GM21423 (cell line): ENCODE measurements at regions not wholly inside any gene's neighbourhood (a gene's known extent, or its start where the extent isn't known, plus 50 kb on each side); places are given as distances from the start of the nearest gene placed in this dataset.
"Not testable (repeated sequence)": the region's sequence is repeated elsewhere in the genome, so short reads cannot be mapped to it uniquely, and the experiment has no call there.

Experiments used
- ATAC-seq: cut with Tn5 transposase; IDR thresholded peaks from one replicate; pipeline ENCODE4 v1.9.1; 2021; ENCODE audit warnings: mild to moderate bottlenecking, moderate library complexity; ENCODE audit not compliant: unreplicated experiment

- no peak for ATAC-seq
Measured at GRCh38 chr3:17847156-17847555, 104.7 kb upstream of the TBC1D5 start.

DNA sequence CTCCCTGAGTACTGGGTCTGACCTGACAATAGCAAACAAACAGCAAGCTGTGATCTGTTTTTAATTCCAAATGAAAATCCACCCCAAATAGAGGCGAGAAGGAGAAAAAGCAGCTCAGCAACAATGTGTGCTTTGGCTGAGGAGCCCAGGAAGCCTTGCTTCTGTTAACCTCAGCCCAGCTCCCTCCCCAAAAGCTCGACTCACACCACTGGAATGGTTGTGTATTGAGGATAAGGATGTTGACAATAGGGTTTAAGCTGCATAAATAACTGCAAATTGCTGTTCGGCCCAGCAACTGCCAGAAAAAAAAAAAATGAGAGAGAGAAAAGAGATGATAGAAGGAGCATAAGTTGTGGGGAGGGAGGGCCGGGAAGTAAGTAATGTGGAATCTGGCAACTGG lies 104.0 kb upstream of the TBC1D5 start:
- no peak for ATAC-seq

DNA sequence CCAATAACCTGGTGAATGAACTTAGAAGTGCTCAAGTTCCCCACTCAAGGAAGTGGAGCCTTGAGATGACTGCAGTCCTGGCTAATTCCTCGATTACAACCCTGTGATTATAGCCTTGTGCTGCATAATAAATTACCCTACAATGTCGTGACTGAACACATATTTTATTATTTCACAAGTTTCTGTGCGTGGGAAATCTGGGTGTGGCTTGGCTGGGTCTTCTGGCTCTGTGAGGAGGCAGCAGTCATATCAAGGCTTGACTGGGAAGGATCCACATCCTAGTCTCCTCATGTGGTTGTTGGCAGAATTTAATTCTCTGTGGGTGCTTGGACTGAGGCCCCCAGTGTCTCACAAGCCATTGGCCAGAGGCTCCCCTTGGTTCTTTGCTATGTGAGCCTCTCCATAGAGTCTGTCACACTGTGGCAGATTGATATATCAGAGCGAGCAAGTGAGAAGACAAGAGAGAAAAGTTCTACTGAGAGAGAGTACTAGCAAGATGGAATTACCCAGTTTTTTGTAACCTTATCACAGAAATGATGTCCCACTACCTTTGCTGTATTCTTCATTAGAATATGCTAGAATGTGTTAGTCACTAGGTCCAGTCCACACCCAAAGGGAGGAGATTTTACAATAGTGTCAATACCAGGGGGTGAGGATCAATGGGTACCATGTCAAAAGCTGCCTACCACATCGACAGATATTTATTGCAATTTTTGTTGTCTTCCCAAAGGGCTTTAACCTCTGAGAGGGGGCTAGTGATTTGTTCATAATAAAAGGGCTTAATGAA lies 102.8 kb upstream of the TBC1D5 start:
- no peak for ATAC-seq

DNA sequence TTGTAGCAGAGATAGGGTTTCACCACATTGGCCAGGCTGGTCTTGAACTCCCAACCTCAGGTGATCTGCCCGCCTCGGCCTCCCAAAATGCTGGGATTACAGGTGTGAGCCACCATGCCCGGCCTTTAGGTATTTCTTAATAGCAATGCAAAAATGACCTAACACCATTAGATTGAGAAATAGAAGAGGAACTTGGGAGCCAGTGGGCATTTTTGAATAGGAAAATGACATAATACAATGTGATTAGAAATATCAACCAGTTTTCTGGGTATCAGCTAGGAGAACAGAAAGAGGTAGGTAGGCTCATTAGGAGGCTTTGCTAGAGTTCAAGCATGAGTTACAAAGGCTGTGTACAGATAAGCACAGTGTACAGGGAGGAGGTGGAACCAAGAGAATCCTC lies 101.8 kb upstream of the TBC1D5 start:
- ATAC-seq = no peak

DNA sequence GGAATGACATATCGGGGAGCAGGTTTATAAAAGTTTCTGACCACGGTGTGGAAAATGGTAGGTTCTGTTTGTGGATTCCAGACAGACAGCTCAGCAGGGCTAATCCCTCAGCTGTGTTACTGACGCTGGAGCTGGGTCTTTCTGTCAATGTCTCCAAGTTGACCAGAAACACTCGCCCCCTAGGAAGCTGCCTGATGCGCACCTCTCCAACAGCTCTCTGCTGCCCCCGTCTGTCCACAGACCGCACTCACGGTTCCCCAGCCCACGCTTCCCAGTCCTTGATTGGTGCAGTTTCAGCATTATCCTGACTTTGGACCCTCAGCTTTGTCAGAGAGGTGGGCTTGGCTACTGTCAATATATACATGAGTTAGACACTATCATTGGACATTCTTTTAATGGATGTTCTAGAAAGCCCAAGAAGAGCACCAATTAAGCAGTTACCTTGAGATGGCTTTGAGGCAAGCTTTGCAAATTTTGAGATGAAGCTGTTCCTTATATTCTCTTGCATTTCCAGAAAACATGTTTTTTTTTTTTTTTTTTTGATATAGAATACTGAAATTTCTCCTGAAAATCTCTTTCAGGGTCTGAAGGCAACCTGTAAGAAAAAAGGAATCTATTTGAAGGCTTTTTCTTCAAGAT lies 98.9 kb upstream of the TBC1D5 start:
- peak; percentile 87 for ATAC-seq

GRCh38 chr3:17840651-17841050 lies 98.2 kb upstream of the TBC1D5 start:
- no peak for ATAC-seq

DNA sequence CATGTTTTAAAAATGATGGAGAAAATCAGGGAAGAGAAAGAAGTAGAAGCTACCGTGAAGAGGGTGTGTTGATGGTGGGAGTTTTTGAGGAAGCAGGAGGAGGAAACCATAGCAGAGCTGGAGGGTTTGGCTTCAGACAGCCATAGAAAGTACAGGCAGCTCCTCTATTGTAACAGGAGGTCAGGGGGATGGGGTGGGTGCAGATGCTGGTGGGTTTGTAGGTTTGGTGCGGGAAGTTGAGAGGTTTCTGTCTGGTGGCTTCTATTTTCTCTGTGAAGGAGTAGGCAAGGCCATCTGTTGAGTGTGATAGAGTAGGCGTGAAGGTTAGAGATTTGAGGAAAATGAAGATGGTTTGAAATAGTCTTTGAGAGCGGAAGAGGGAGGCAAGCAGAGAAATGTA lies 97.7 kb upstream of the TBC1D5 start:
- no peak for ATAC-seq

DNA sequence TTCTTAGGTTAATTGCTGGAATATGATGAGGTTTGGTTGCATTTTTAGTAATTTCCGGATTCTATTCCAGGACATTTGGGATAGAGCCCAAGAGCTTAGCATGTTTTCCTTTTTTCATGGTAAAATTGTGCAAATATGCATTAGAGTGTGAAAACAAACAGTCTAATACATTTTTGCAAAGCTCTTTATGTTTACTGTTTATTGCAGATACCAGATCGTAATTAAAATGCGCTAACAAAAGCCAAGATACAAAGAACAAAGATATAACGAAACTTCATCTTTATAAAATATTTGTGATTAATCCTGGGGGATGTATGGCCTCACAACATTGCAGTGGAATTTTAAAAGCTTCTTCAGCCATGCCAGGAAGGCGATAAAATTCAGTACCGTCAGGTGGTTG lies 94.5 kb upstream of the TBC1D5 start:
- no peak for ATAC-seq

DNA sequence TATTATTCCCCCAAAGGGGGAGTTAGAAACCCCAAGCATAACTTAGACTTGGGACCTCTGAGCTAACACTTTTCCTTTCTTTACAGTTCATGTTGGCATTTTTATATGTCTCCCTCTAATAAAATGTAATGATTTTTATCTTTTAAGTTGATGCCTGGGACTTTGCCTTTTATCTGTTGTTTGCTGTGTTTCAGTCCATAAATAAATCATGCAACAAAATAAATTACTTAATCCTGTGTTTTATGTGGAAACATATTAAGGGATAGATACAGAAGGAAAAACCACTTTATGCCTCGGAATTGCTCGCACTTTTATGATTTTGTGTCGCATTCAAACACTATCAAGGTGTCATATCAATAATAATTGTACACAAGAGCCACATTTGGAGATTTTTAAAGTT lies 93.7 kb upstream of the TBC1D5 start:
- ATAC-seq = no peak

- ATAC-seq = no peak
Measured at GRCh38 chr3:17833786-17834559, 91.5 kb upstream of the TBC1D5 start.

GRCh38 chr3:17832016-17832415 lies 89.6 kb upstream of the TBC1D5 start:
- no peak for ATAC-seq

DNA sequence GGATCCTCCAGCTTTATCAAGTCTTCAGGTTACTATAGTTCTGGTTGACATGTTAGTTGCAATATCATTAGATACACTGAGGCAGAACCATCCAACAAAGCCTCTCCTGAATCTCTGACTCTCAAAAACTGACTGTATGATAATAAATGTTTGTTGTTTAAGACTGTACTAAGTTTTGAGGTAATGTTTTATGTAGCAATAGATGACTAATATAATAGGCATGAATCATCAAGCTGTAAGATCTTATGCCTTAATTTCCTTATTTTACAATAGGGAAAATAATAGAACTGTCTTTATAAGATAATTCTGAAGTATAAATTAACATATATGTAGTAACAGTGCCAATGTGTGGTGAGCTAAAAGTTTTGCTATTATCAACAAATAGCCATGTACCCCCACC lies 88.9 kb upstream of the TBC1D5 start:
- ATAC-seq = no peak

- no peak for ATAC-seq
Measured at GRCh38 chr3:17830788-17831187, 88.4 kb upstream of the TBC1D5 start.

DNA sequence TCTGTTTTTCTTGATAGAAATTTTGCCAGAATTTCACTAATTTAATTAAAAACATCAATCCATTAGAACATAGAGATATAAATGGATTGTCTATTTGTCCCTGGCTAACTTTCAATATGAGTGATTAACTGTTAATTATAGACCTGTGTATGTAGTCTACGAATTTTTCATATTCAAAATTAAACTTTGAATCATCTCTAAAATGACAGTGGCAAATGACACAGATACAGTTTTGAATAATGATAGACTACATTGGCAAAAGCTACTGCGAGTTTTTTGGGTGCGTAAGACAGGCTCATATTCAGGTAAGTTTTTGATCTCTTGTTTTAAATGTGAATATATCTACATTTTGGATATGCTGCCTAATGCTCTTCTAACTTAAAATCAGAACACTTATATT lies 86.0 kb upstream of the TBC1D5 start:
- no peak for ATAC-seq

DNA sequence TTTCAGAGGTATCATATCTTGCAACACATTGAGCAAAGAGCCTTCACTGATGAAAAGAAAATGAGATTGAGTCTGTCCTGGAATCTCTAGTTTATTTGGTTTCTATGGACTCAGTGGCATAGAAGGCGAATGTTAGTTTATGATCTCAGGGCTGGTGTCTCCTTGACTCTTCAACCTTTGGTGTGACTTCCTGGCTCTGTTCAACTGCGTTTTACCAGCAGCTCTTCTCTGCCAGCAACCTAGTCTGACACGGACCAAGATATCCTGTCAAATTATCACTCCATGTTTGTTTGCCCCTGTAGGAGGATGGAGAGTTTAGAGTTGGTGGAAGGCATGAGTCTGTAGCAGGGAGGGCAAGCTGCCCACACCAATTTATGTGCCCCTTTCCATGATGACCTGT lies 82.9 kb upstream of the TBC1D5 start:
- ATAC-seq = no peak

- no peak for ATAC-seq
Measured at GRCh38 chr3:17823816-17824215, 81.4 kb upstream of the TBC1D5 start.

DNA sequence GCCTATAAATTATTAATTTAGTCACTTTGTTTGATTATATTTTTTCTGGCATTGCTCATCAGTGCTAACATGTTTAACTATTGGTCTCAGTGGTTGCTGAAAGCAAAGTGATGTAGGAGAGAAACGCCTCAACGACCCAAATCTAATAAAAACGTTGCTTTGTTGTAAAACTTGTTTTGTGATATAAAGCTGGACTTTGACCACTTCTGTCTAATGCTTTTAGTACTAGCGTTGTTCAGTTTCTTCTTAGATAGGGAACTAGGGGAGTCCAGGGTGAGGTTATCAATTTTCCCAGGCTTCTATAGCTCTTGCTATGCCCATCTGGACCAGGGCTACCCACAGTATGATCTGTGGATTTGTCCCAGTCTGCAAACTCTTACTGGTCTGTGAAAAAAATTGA lies 80.6 kb upstream of the TBC1D5 start:
- ATAC-seq = no peak

DNA sequence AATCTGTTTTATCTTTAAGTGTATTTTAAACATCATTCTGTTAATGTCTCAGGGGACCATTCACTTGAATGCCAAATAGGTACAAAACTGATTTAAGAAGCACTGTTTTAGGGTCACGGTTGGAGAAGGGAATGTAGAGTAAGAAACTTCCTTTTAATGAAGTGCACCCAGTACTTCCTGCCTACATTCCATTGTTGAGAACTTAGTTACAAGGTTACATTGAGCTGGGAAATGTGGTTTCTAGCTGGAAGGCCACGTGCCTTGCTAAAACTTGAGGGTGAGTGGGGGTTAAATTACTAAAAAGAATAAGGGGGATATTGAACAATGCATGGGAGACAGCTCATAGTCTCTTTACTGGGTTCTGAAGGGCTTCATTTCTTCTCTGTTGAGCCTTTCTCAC lies 78.3 kb upstream of the TBC1D5 start:
- ATAC-seq = no peak

DNA sequence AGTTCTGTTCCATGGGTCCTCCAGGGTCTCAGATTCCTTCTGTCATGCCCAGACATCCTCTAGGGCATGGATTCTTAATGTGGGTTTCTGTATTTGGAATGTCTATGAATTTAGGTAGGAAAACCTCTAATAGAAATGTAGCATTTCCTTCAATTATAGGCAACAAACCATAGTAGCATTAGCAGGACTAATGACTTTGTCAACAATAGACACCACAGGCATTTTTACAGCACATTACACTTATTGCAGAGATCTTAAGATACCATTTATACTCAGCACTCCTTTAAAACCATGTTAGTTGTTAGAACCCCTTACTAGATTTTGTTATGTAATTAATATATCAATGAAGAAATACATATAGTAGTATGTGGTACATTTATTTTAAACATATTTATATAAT lies 77.8 kb upstream of the TBC1D5 start:
- no peak for ATAC-seq

DNA sequence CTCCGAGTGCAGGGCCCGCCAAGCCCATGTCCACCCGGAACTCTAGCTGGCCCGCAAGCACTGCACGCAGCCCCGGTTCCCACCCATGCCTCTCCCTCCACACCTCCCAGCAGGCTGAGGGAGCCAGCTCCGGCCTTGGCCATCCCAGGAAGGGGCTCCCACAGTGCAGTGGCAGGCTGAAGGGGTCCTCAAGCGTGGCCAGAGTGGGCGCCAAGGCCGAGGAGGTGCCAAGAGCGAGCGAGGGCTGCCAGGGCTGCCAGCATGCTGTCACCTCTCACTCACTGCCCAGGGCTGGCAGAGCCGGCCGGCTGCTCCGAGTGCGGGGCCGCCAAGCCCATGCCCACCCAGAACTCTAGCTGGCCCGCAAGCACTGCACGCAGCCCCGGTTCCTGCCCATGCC lies 75.5 kb upstream of the TBC1D5 start:
- not testable (repeated sequence) for ATAC-seq

DNA sequence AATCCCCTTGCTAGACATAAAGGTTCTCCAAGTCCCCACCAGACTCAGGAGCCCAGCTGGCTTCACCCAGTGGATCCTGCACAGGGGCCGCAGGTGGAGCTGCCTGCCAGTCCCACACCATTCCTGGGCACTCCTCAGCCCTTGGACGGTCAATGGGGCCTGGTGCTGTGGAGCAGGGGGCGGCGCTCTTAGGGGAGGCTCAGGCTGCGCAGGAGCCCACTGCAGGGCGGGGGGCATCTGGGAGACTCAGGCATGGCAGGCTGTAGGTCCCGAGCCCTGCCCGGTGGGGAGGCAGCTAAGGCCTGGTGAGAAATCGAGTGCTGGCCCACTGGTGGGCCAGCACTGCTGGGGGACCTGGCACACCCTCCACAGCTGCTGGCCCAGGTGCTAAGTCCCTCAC lies 75.1 kb upstream of the TBC1D5 start:
- ATAC-seq = no peak

DNA sequence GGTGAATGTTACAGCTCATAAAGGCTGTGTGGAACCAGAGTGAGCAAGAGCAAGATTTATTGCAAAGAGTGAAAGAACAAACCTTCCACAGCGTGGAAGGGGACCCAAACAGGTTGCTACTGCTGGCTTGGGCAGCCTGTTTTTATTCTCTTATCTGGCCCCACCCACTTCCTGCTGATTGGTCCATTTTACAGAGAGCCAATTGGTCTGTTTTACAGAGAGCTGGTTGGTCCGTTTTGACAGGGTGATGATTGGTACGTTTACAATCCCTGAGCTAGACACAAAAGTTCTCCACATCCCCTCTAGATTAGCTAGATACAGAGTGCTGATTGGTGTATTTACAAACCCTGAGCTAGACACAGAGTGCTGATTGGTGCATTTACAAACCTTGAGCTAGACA lies 74.4 kb upstream of the TBC1D5 start:
- not testable (repeated sequence) for ATAC-seq
